ENCODE measurements at regions not wholly inside any gene's neighbourhood (a gene's known extent, or its start where the extent isn't known, plus 50 kb on each side); places are given as distances from the start of the nearest gene placed in this dataset.

DNA sequence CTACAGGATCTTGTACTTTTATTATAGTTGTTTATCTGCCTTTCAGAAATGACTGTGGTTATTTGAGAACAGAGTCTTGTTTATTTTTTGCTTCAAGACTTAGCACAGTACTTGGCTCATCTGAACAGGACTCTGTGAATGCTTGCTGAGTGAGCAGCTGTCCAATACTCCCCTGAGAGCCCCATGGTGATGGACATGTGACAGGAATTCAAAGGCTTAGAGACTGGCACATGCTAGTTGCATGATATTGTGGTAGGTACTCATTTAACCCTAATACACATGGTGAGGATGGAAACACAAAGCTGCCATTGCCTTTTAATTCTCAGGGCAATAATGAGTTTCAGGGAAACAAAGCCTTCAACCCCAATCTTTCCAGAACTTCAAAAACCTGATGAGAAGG, 97.3 kb downstream of the GEMIN8 start:
- intact Hi-C loops (cut with micrococcal nuclease; ENCODE audit: unreplicated experiment) = no loop called here
- H3K4me3 ChIP-seq (replicated peaks in 1 of 3; ENCODE audit: insufficient read depth in 1 of 3, low read depth in 2 of 3, low read length in 3 of 3) = no peak overlapping the region
- H3K27ac ChIP-seq (ENCODE audit: extremely low read length, insufficient read depth, low read length) = no peak overlapping the region
- H3K9me3 ChIP-seq (ENCODE audit: low read length) = no peaks in the 10 kb centered on the region
- FAIRE-seq = no peak
- BruUV-seq (replicated peaks) = no TSS peak
- H3K36me3 ChIP-seq (replicated peaks in 1 of 2; ENCODE audit: control insufficient read depth in 1 of 2, insufficient read depth in 2 of 2, low read length in 2 of 2) = no peaks in the 10 kb centered on the region
- ATAC-seq = no peak
- DNase-seq (ENCODE audit: low spot score) = no peak
- POLR2A ChIA-PET = no interaction called here
- H3K4me2 ChIP-seq (ENCODE audit: low read depth, low read length) = no peak overlapping the region
- in situ Hi-C loops (cut with HindIII; ENCODE audit: extremely low pct_ligation_motif_present, low pct_unique_long_range_greater_than_20kb) = no loop called here
- H3K9ac ChIP-seq (ENCODE audit: insufficient read depth, low read depth, low read length) = no peak overlapping the region
- peaks cover 0 to 12% of the 10 kb centered on the region in 2 experiments; a peak in 2 of 5 replicates for H3K27me3 ChIP-seq (ENCODE audit: control insufficient read depth in 1 of 2, insufficient read depth in 2 of 2, low read length in 2 of 2)
- no peak overlapping the region for H2AFZ ChIP-seq (ENCODE audit: low read length)
- CTCF ChIA-PET (ENCODE audit: low intra/inter-chr PET ratio, low total read pairs) = no interaction called here
- no peaks in the 10 kb centered on the region for H3K79me2 ChIP-seq (ENCODE audit: insufficient read depth, low read length)
- H3K4me1 ChIP-seq (ENCODE audit: insufficient read depth, low read length) = no peaks in the 10 kb centered on the region
- TF ChIP-seq, protein P1, sequence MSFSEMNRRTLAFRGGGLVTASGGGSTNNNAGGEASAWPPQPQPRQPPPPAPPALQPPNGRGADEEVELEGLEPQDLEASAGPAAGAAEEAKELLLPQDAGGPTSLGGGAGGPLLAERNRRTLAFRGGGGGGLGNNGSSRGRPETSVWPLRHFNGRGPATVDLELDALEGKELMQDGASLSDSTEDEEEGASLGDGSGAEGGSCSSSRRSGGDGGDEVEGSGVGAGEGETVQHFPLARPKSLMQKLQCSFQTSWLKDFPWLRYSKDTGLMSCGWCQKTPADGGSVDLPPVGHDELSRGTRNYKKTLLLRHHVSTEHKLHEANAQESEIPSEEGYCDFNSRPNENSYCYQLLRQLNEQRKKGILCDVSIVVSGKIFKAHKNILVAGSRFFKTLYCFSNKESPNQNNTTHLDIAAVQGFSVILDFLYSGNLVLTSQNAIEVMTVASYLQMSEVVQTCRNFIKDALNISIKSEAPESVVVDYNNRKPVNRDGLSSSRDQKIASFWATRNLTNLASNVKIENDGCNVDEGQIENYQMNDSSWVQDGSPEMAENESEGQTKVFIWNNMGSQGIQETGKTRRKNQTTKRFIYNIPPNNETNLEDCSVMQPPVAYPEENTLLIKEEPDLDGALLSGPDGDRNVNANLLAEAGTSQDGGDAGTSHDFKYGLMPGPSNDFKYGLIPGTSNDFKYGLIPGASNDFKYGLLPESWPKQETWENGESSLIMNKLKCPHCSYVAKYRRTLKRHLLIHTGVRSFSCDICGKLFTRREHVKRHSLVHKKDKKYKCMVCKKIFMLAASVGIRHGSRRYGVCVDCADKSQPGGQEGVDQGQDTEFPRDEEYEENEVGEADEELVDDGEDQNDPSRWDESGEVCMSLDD (CRISPR knock-in tag; IDR thresholded peaks at IDR 0.05; ENCODE audit: borderline replicate concordance) = no peak
- TF ChIP-seq NCOA2 (CRISPR knock-in tag; IDR thresholded peaks at IDR 0.05) (no peak), PHF8 (CRISPR knock-in tag; IDR thresholded peaks at IDR 0.05) (no peak)
- H4K20me1 ChIP-seq (ENCODE audit: insufficient read depth, low read length) = no peaks in the 10 kb centered on the region

DNA sequence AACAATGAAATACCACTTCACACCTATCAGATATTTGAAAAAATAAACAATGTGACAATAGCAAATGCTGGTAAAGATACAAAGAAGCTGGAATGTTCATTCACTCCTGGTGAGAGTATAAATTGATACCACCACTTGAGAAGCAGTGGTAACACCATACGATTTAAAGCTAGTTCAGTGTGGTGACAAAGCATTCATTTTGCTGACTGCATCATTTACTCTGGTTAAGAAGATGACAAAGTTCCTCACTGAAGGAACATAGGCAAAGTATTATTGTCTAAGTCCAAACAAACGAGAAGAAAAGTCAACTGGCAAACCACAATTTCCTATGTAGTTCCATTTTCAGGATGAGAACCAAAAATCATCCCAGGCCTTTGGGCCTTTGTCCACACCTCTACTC, 102.5 kb downstream of the GEMIN8 start:
- no peaks in the 10 kb centered on the region for H3K79me2 ChIP-seq (ENCODE audit: insufficient read depth, low read length)
- no peak overlapping the region for H3K9ac ChIP-seq (ENCODE audit: insufficient read depth, low read depth, low read length)
- in situ Hi-C loops (cut with HindIII; ENCODE audit: extremely low pct_ligation_motif_present, low pct_unique_long_range_greater_than_20kb) (no loop called here), intact Hi-C loops (cut with micrococcal nuclease; ENCODE audit: unreplicated experiment) (no loop called here)
- FAIRE-seq (no peak), ATAC-seq (no peak), DNase-seq (ENCODE audit: low spot score) (no peak)
- H3K4me2 ChIP-seq (ENCODE audit: low read depth, low read length) = no peak overlapping the region
- no peaks in the 10 kb centered on the region for H3K9me3 ChIP-seq (ENCODE audit: low read length)
- H3K4me3 ChIP-seq (replicated peaks in 1 of 3; ENCODE audit: insufficient read depth in 1 of 3, low read depth in 2 of 3, low read length in 3 of 3) = no peak overlapping the region
- 8% methylated on average over 2 of the region's 2 CpGs for WGBS (ENCODE audit: low lambda C conversion rate)
- H2AFZ ChIP-seq (ENCODE audit: low read length) = no peak overlapping the region
- H3K27ac ChIP-seq (ENCODE audit: extremely low read length, insufficient read depth, low read length) = no peak overlapping the region
- no peaks in the 10 kb centered on the region for H3K36me3 ChIP-seq (replicated peaks in 1 of 2; ENCODE audit: control insufficient read depth in 1 of 2, insufficient read depth in 2 of 2, low read length in 2 of 2)
- BruUV-seq (replicated peaks) = no TSS peak
- TF ChIP-seq GZF1 (CRISPR knock-in tag; IDR thresholded peaks at IDR 0.05) (no peak), MAFK (conservative IDR thresholded peaks at IDR 0.05 in 1 of 2, IDR thresholded peaks at IDR 0.05 in 1 of 2; ENCODE audit: low read length in 2 of 2) (peak; percentile 5 to 54; a peak in 2 of 4 replicates), RFX5 (IDR thresholded peaks at IDR 0.05; ENCODE audit: low read depth, low read length) (no peak), ZNF460 (CRISPR knock-in tag; IDR thresholded peaks at IDR 0.05; ENCODE audit: borderline replicate concordance) (no peak), RCOR2 (CRISPR knock-in tag; IDR thresholded peaks at IDR 0.05) (no peak)
- TF ChIP-seq, protein P2, sequence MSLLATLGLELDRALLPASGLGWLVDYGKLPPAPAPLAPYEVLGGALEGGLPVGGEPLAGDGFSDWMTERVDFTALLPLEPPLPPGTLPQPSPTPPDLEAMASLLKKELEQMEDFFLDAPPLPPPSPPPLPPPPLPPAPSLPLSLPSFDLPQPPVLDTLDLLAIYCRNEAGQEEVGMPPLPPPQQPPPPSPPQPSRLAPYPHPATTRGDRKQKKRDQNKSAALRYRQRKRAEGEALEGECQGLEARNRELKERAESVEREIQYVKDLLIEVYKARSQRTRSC (CRISPR knock-in tag; IDR thresholded peaks at IDR 0.05; ENCODE audit: low read depth) = no peak
- TF ChIP-seq, protein P3, sequence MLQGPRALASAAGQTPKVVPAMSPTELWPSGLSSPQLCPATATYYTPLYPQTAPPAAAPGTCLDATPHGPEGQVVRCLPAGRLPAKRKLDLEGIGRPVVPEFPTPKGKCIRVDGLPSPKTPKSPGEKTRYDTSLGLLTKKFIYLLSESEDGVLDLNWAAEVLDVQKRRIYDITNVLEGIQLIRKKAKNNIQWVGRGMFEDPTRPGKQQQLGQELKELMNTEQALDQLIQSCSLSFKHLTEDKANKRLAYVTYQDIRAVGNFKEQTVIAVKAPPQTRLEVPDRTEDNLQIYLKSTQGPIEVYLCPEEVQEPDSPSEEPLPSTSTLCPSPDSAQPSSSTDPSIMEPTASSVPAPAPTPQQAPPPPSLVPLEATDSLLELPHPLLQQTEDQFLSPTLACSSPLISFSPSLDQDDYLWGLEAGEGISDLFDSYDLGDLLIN (CRISPR knock-in tag; IDR thresholded peaks at IDR 0.05; ENCODE audit: borderline replicate concordance) = no peak
- TF ChIP-seq, protein P4, sequence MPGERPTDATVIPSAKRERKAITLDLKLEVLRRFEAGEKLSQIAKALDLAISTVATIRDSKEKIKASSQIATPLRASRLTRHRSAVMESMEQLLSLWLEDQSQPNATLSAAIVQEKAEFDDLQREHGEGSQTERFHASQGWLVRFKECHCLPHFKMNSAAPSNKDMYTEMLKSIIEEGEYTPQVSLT (CRISPR knock-in tag; IDR thresholded peaks at IDR 0.05; ENCODE audit: borderline replicate concordance, low read depth) = no peak
- H3K4me1 ChIP-seq (ENCODE audit: insufficient read depth, low read length) = no peaks in the 10 kb centered on the region
- ChIA-PET POLR2A (no interaction called here), CTCF (ENCODE audit: low intra/inter-chr PET ratio, low total read pairs) (no interaction called here)
- H3K27me3 ChIP-seq (ENCODE audit: control insufficient read depth in 1 of 2, insufficient read depth in 2 of 2, low read length in 2 of 2) = no peaks in the 10 kb centered on the region
- H4K20me1 ChIP-seq (ENCODE audit: insufficient read depth, low read length) = no peaks in the 10 kb centered on the region

Data from HepG2 (cell line).